Panc1 (cell line): ENCODE measurements at regions not wholly inside any gene's neighbourhood (a gene's known extent, or its start where the extent isn't known, plus 50 kb on each side); places are given as distances from the start of the nearest gene placed in this dataset.
A peak's percentile ranks its signal among the peaks of the same experiment; 100 is the strongest.

Experiments used
- ATAC-seq: fragments of 200-7000 bp; cut with Tn5 transposase; 2 replicates; pipeline ENCODE4 v1.9.1; 2020; ENCODE audit warnings: mild to moderate bottlenecking, moderate library complexity
- BruUV-seq: library from RNA; stranded (reverse); fragments of 400-500 nt; replicated peaks from 2 replicates; lab custom pipeline; 2021; lab: Mats Ljungman, UMichigan
- CTCF ChIA-PET: fragments of 300-600 bp; sonication (Branson Sonifier 250); formaldehyde crosslinking; loops from one replicate; lab custom pipeline; 2022; ENCODE audit warnings: antibody characterized with exemption; lab: Charles Lee
- POLR2A ChIA-PET: fragments of 300-600 bp; sonication (Branson Sonifier 250); formaldehyde crosslinking; loops from one replicate; lab custom pipeline; 2022; ENCODE audit warnings: antibody characterized with exemption; lab: Charles Lee
- DNase-seq: peaks from one replicate; pipeline ENCODE4 v3.0.0-alpha.2; 2010; ENCODE audit warnings: low read depth, low spot score
- H3K27ac ChIP-seq: 2 replicates; pipeline ENCODE4 v1.5.1; 2011; ENCODE audit warnings: mild to moderate bottlenecking, low read length, inconsistent platforms
- H3K27me3 ChIP-seq: fragments of 200-500 bp; sonication (Bioruptor generic); 2 replicates; pipeline ENCODE4 v1.6.0; 2014; ENCODE audit warnings: low read length, inconsistent platforms; ENCODE audit not compliant: control insufficient read depth, insufficient read depth
- H3K36me3 ChIP-seq: fragments of 200-500 bp; sonication (Bioruptor generic); 2 replicates; pipeline ENCODE4 v1.5.1; 2014; ENCODE audit warnings: inconsistent platforms, mild to moderate bottlenecking, low read length, moderate library complexity; ENCODE audit not compliant: control insufficient read depth, insufficient read depth
- H3K4me1 ChIP-seq: 2 replicates; pipeline ENCODE4 v1.5.1; 2011; ENCODE audit warnings: inconsistent platforms, mild to moderate bottlenecking, low read length, moderate library complexity; ENCODE audit not compliant: control insufficient read depth, insufficient read depth
- H3K4me3 ChIP-seq, 2 experiments: 2 replicates each; pipeline ENCODE4 v1.5.1; 2011 to 2012; ENCODE audit warnings: low read depth in 2 of 2, low read length in 2 of 2, mild to moderate bottlenecking in 2 of 2, inconsistent platforms in 1 of 2, moderate library complexity in 1 of 2
- H3K9me3 ChIP-seq: fragments of 200-500 bp; sonication (Bioruptor generic); 2 replicates; pipeline ENCODE4 v1.5.1; 2014; ENCODE audit warnings: low read depth, mild to moderate bottlenecking, inconsistent platforms, low read length, moderate library complexity; ENCODE audit not compliant: control insufficient read depth, insufficient read depth
- CTCF ChIP-seq: fragments of 450-650 bp; IDR thresholded peaks from 2 replicates; pipeline ENCODE4 v1.5.1; 2017; ENCODE audit warnings: mild to moderate bottlenecking
- POLR2AphosphoS5 ChIP-seq: IDR thresholded peaks from 2 replicates; pipeline ENCODE4 v1.6.1; 2012; ENCODE audit warnings: mild to moderate bottlenecking, low read depth, low read length, moderate library complexity
- REST ChIP-seq, 2 experiments: IDR thresholded peaks; 2 replicates each; pipeline ENCODE4 v1.6.1; 2011 to 2012; ENCODE audit warnings: low read depth in 2 of 2, control low read depth in 1 of 2, low read length in 1 of 2, mild to moderate bottlenecking in 1 of 2, moderate library complexity in 1 of 2; ENCODE audit not compliant: insufficient read depth in 1 of 2
- SIN3A ChIP-seq: IDR thresholded peaks from 2 replicates; pipeline ENCODE4 v1.6.1; 2012; ENCODE audit warnings: low read depth, mild to moderate bottlenecking, low read length, moderate library complexity, borderline replicate concordance; ENCODE audit not compliant: insufficient read depth
- TCF7L2 ChIP-seq: IDR thresholded peaks from 2 replicates; pipeline ENCODE4 v1.6.1; 2011; ENCODE audit warnings: mild to moderate bottlenecking, low read depth, low read length, inconsistent platforms
- in situ Hi-C: cut with HindIII; loops from 2 replicates; pipeline ENCODE4 v1.10.0; 2016; ENCODE audit warnings: low sequenced_read_pairs, low pct_unique_long_range_greater_than_20kb
- intact Hi-C: fragments of 100-400 bp; cut with micrococcal nuclease; formaldehyde crosslinking; loops from one replicate; pipeline ENCODE4 v1.10.0; 2022; ENCODE audit not compliant: unreplicated experiment

- H3K9me3 ChIP-seq = peaks cover 6% of the 10 kb centered on the region; the same call in 1 of the 2 replicates
- DNase-seq (no peak), ATAC-seq (no peak)
- BruUV-seq = no TSS peak
- TF ChIP-seq REST (IDR thresholded peaks at IDR 0.05; ENCODE audit: insufficient read depth in 1 of 2, low read depth in 2 of 2, low read length in 1 of 2) (no peak), CTCF (no peak), SIN3A (no peak), TCF7L2 (no peak), POLR2AphosphoS5 (no peak)
- peak overlapping the region; percentile 18; the same call in 1 of the 2 replicates for H3K27ac ChIP-seq
- no peak overlapping the region for H3K4me3 ChIP-seq
- intact Hi-C loops = no loop called here
- no peaks in the 10 kb centered on the region for H3K27me3 ChIP-seq
- CTCF ChIA-PET = no interaction called here
- no peaks in the 10 kb centered on the region for H3K36me3 ChIP-seq
- POLR2A ChIA-PET = no interaction called here
- peaks cover 19% of the 10 kb centered on the region for H3K4me1 ChIP-seq
- in situ Hi-C loops = no loop called here
These were observed 249.1 kb downstream of the UACA start for GRCh38 chr15:70514251-70514650.

GRCh38 chr15:70513819-70514218, 249.5 kb downstream of the UACA start:
- POLR2A ChIA-PET = no interaction called here
- intact Hi-C loops = no loop called here

More at GRCh38 chr15:70513819-70514218, 249.5 kb downstream of the UACA start:
- BruUV-seq = no TSS peak
- CTCF ChIA-PET = no interaction called here
- Histone ChIP-seq H3K4me1 (peaks cover 23% of the 10 kb centered on the region), H3K27ac (peak overlapping the region; percentile 41; the same call in 1 of the 2 replicates), H3K9me3 (peaks cover 6% of the 10 kb centered on the region; the same call in 1 of the 2 replicates), H3K4me3 (no peak overlapping the region), H3K27me3 (no peaks in the 10 kb centered on the region), H3K36me3 (no peaks in the 10 kb centered on the region)
- DNase-seq = no peak
- TF ChIP-seq SIN3A (no peak), REST (IDR thresholded peaks at IDR 0.05; ENCODE audit: insufficient read depth in 1 of 2, low read depth in 2 of 2, low read length in 1 of 2) (no peak), CTCF (no peak), TCF7L2 (no peak), POLR2AphosphoS5 (no peak)
- in situ Hi-C loops = no loop called here
- ATAC-seq = no peak
